ENCODE measurements at regions not wholly inside any gene's neighbourhood (a gene's known extent, or its start where the extent isn't known, plus 50 kb on each side); places are given as distances from the start of the nearest gene placed in this dataset.

- H3K27me3 ChIP-seq (ENCODE audit: control insufficient read depth, insufficient read depth, low read length), result no peaks in the 10 kb centered on the region
- no peaks in the 10 kb centered on the region for H3K9me3 ChIP-seq (ENCODE audit: control insufficient read depth, low read depth, low read length)
- H3K27ac ChIP-seq (ENCODE audit: low read length), result no peak overlapping the region
- no peak for DNase-seq
- no peaks in the 10 kb centered on the region for H3K4me1 ChIP-seq (ENCODE audit: control insufficient read depth, insufficient read depth, low read length)
- no peaks in the 10 kb centered on the region for H3K36me3 ChIP-seq (ENCODE audit: control insufficient read depth, insufficient read depth, low read length)
- 100% methylated on average over 1 of the region's 4 CpGs for WGBS (ENCODE audit: insufficient coverage, low lambda C conversion rate)
- H3K4me3 ChIP-seq (ENCODE audit: low read length), result no peak overlapping the region
Measured at GRCh38 chr6:54706844-54707605, 139.5 kb upstream of the FAM83B start.

DNA sequence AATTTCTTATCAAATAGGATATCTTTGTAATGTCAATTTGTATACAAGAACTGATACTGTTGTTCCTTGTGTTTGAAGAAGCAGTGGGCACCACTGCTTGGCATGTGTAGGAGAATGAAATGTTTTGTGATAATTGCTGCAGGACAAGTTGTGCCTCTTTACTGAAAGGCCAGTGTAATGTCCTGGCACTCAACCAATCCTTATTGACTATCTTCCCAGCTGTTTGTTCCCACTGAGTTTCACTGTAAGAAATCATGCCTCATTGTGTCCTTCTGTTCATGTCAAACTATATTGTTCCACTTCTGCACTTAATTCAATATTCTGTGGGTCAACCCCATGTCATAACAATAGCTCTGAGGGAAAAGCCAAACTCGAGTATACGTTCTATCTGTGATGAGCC lies 136.1 kb upstream of the FAM83B start:
- Histone ChIP-seq H3K4me1 (ENCODE audit: control insufficient read depth, insufficient read depth, low read length) (no peaks in the 10 kb centered on the region), H3K36me3 (ENCODE audit: control insufficient read depth, insufficient read depth, low read length) (no peaks in the 10 kb centered on the region), H3K9me3 (ENCODE audit: control insufficient read depth, low read depth, low read length) (no peaks in the 10 kb centered on the region), H3K27ac (ENCODE audit: low read length) (no peak overlapping the region), H3K27me3 (ENCODE audit: control insufficient read depth, insufficient read depth, low read length) (no peaks in the 10 kb centered on the region), H3K4me3 (ENCODE audit: low read length) (no peak overlapping the region)
- no CpG with 5 or more reads among the region's 2 CpGs for WGBS (ENCODE audit: insufficient coverage, low lambda C conversion rate)
- no peak for DNase-seq

DNA sequence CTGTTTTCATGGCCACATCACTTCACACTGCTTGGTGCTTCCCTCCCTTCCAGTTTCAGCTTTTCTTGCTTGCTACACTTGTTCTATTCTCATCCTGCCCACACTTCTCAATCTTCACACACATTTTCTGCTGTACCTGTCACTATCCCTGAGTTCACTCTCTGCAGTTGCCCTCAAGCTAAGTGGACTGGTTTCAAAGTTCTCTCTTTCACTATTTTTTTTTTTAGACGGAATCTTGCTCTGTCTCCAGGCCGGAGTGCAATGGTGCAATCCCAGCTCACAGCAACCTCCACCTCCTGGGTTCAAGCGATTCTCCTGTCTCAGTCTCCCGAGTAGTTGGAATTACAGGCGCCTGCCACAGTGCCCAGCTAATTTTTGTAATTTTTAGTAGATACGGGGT lies 130.6 kb upstream of the FAM83B start:
- no peaks in the 10 kb centered on the region for H3K27me3 ChIP-seq (ENCODE audit: control insufficient read depth, insufficient read depth, low read length)
- H3K36me3 ChIP-seq (ENCODE audit: control insufficient read depth, insufficient read depth, low read length), result no peaks in the 10 kb centered on the region
- no CpG with 5 or more reads among the region's 6 CpGs for WGBS (ENCODE audit: insufficient coverage, low lambda C conversion rate)
- H3K27ac ChIP-seq (ENCODE audit: low read length), result no peak overlapping the region
- peaks cover 7% of the 10 kb centered on the region for H3K4me1 ChIP-seq (ENCODE audit: control insufficient read depth, insufficient read depth, low read length)
- DNase-seq, result peak; percentile 56 to 71
- H3K4me3 ChIP-seq (ENCODE audit: low read length), result no peak overlapping the region
- no peaks in the 10 kb centered on the region for H3K9me3 ChIP-seq (ENCODE audit: control insufficient read depth, low read depth, low read length)

DNA sequence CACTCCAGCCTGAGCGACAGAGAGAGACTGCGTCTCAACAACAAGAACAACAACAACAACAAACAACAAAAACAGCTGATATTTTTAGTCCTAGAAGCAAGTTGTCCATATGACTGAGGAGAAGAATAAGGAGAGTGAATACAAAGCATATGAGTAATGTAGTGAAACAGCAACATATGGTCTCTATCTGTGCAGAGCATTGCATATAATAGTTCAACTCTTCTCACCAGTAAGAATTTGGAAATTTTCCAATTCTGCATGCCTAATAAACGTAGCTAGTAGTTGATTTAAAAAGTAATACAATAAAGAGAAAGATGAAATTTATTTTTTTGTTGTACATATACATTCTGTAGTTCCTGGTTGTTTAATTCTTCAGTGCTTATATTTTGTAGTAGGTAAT lies 129.7 kb upstream of the FAM83B start:
- Histone ChIP-seq H3K4me1 (ENCODE audit: control insufficient read depth, insufficient read depth, low read length) (peaks cover 7% of the 10 kb centered on the region), H3K4me3 (ENCODE audit: low read length) (no peak overlapping the region), H3K27me3 (ENCODE audit: control insufficient read depth, insufficient read depth, low read length) (no peaks in the 10 kb centered on the region), H3K36me3 (ENCODE audit: control insufficient read depth, insufficient read depth, low read length) (no peaks in the 10 kb centered on the region), H3K27ac (ENCODE audit: low read length) (no peak overlapping the region), H3K9me3 (ENCODE audit: control insufficient read depth, low read depth, low read length) (no peaks in the 10 kb centered on the region)
- DNase-seq, result no peak
- 42% methylated on average over 1 of the region's 3 CpGs for WGBS (ENCODE audit: insufficient coverage, low lambda C conversion rate)

GRCh38 chr6:54717849-54718455 lies 128.6 kb upstream of the FAM83B start:
- 15% methylated on average over 3 of the region's 5 CpGs for WGBS (ENCODE audit: insufficient coverage, low lambda C conversion rate)
- H3K27me3 ChIP-seq (ENCODE audit: control insufficient read depth, insufficient read depth, low read length), result no peaks in the 10 kb centered on the region
- H3K27ac ChIP-seq (ENCODE audit: low read length), result peak overlapping the region; percentile 18
- H3K9me3 ChIP-seq (ENCODE audit: control insufficient read depth, low read depth, low read length), result no peaks in the 10 kb centered on the region
- H3K36me3 ChIP-seq (ENCODE audit: control insufficient read depth, insufficient read depth, low read length), result no peaks in the 10 kb centered on the region
- peaks cover 7% of the 10 kb centered on the region for H3K4me1 ChIP-seq (ENCODE audit: control insufficient read depth, insufficient read depth, low read length)
- DNase-seq, result peak; percentile 68 to 78
- no peak overlapping the region for H3K4me3 ChIP-seq (ENCODE audit: low read length)

- Histone ChIP-seq H3K4me3 (ENCODE audit: low read length) (no peak overlapping the region), H3K27ac (ENCODE audit: low read length) (peak overlapping the region; percentile 37), H3K27me3 (ENCODE audit: control insufficient read depth, insufficient read depth, low read length) (no peaks in the 10 kb centered on the region), H3K9me3 (ENCODE audit: control insufficient read depth, low read depth, low read length) (no peaks in the 10 kb centered on the region), H3K4me1 (ENCODE audit: control insufficient read depth, insufficient read depth, low read length) (peaks cover 7% of the 10 kb centered on the region), H3K36me3 (ENCODE audit: control insufficient read depth, insufficient read depth, low read length) (no peaks in the 10 kb centered on the region)
- WGBS (ENCODE audit: insufficient coverage, low lambda C conversion rate), result 17% methylated on average over 1 of the region's 6 CpGs
- DNase-seq, result peak in 1 of 2 donors; percentile 71
Measured at GRCh38 chr6:54718541-54719023, 128.0 kb upstream of the FAM83B start.

DNA sequence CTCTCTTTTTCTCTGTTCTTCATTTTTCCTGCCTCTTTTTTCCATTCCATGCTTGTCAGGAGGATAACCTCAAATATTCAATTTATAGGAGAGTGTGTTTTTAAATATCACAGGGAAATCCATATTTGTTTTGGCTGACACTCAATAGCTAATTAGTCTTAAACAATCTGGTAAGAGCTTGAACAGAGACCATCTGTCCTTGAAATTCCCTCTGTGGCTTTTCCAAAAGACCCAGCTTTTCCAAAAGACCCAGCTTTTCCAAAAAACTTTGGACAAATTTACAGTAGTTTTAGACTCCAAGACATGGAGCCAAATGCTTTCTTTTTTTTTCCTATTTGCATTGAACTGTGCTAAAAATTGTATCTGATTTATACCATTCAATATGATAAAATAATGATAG lies 127.4 kb upstream of the FAM83B start:
- Histone ChIP-seq H3K27me3 (ENCODE audit: control insufficient read depth, insufficient read depth, low read length) (no peaks in the 10 kb centered on the region), H3K9me3 (ENCODE audit: control insufficient read depth, low read depth, low read length) (no peaks in the 10 kb centered on the region), H3K36me3 (ENCODE audit: control insufficient read depth, insufficient read depth, low read length) (no peaks in the 10 kb centered on the region), H3K4me3 (ENCODE audit: low read length) (no peak overlapping the region), H3K4me1 (ENCODE audit: control insufficient read depth, insufficient read depth, low read length) (peaks cover 7% of the 10 kb centered on the region), H3K27ac (ENCODE audit: low read length) (peak overlapping the region; percentile 37)
- no peak for DNase-seq

DNA sequence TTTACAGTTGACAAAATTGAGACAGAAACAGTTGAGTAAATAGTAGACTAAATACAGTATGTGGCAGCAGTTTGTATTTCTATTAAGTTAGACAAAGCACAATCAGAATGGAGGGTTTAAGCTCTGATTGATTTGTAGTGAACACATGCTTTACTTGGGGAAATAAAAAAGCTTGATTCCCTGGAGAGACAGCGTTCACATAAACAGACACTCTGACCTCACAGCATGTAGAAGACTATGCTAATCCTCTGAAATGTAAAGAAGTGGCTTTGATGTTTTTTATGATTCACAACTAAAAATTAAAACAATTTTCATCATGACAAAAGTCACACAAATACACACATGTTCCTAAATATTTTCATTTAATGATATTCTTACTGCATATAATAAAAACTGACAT lies 126.9 kb upstream of the FAM83B start:
- H3K4me1 ChIP-seq (ENCODE audit: control insufficient read depth, insufficient read depth, low read length), result peaks cover 7% of the 10 kb centered on the region
- H3K27me3 ChIP-seq (ENCODE audit: control insufficient read depth, insufficient read depth, low read length), result no peaks in the 10 kb centered on the region
- no peaks in the 10 kb centered on the region for H3K9me3 ChIP-seq (ENCODE audit: control insufficient read depth, low read depth, low read length)
- peak in 1 of 2 donors; percentile 26 for DNase-seq
- no peaks in the 10 kb centered on the region for H3K36me3 ChIP-seq (ENCODE audit: control insufficient read depth, insufficient read depth, low read length)
- H3K27ac ChIP-seq (ENCODE audit: low read length), result no peak overlapping the region
- WGBS (ENCODE audit: insufficient coverage, low lambda C conversion rate), result no CpG with 5 or more reads among the region's 1 CpG
- no peak overlapping the region for H3K4me3 ChIP-seq (ENCODE audit: low read length)

GRCh38 chr6:54722328-54722727 lies 124.2 kb upstream of the FAM83B start:
- no peak for DNase-seq
- 100% methylated on average over 1 of the region's 3 CpGs for WGBS (ENCODE audit: insufficient coverage, low lambda C conversion rate)

GRCh38 chr6:54729716-54730115 lies 116.9 kb upstream of the FAM83B start:
- H3K36me3 ChIP-seq (ENCODE audit: control insufficient read depth, insufficient read depth, low read length), result no peaks in the 10 kb centered on the region
- H3K9me3 ChIP-seq (ENCODE audit: control insufficient read depth, low read depth, low read length), result peaks cover 3% of the 10 kb centered on the region
- no peak for DNase-seq
- H3K27ac ChIP-seq (ENCODE audit: low read length), result no peak overlapping the region
- H3K4me1 ChIP-seq (ENCODE audit: control insufficient read depth, insufficient read depth, low read length), result peaks cover 6% of the 10 kb centered on the region
- no peak overlapping the region for H3K4me3 ChIP-seq (ENCODE audit: low read length)
- WGBS (ENCODE audit: insufficient coverage, low lambda C conversion rate), result 100% methylated on average over 3 of the region's 3 CpGs
- H3K27me3 ChIP-seq (ENCODE audit: control insufficient read depth, insufficient read depth, low read length), result no peaks in the 10 kb centered on the region

More at GRCh38 chr6:54722328-54722727, 124.2 kb upstream of the FAM83B start:
- H3K27ac ChIP-seq (ENCODE audit: low read length), result no peak overlapping the region
- peaks cover 7% of the 10 kb centered on the region for H3K4me1 ChIP-seq (ENCODE audit: control insufficient read depth, insufficient read depth, low read length)
- no peak overlapping the region for H3K4me3 ChIP-seq (ENCODE audit: low read length)
- no peaks in the 10 kb centered on the region for H3K36me3 ChIP-seq (ENCODE audit: control insufficient read depth, insufficient read depth, low read length)
- no peaks in the 10 kb centered on the region for H3K9me3 ChIP-seq (ENCODE audit: control insufficient read depth, low read depth, low read length)
- no peaks in the 10 kb centered on the region for H3K27me3 ChIP-seq (ENCODE audit: control insufficient read depth, insufficient read depth, low read length)
